GM12892 (cell line): ENCODE measurements at regions not wholly inside any gene's neighbourhood (a gene's known extent, or its start where the extent isn't known, plus 50 kb on each side); places are given as distances from the start of the nearest gene placed in this dataset.

Source experiments
- POLR2A ChIP-seq: IDR thresholded peaks from 2 replicates; pipeline ENCODE4 v1.6.1; 2011; ENCODE audit warnings: low read depth, low read length, control low read depth
- POLR2AphosphoS5 ChIP-seq: IDR thresholded peaks from 2 replicates; pipeline ENCODE4 v1.6.1; 2011; ENCODE audit warnings: low read depth, low read length, control low read depth
- TAF1 ChIP-seq: IDR thresholded peaks from 2 replicates; pipeline ENCODE4 v1.6.1; 2011; ENCODE audit warnings: low read depth, mild to moderate bottlenecking, control low read depth, low read length, borderline replicate concordance

DNA sequence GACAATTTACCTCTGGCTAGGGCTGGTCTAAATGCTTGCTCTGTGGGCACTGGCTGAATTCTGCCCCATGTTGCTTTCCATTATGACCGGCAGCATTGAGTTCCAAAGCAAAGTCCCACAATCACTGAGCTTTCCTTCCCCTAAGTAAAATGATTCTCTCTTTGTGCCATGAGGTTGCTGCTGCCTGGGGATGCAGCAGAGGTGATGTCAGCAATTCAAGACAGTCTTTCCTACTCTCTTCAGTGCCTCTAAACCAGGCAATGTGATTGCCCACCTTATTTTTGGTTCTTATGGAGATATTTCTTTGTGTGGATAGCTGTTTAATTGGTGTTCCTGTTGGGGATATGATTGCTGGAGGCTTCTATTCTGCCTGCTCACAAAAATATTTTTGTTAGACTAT, 1043.9 kb upstream of the EPHA7 start:
- TF ChIP-seq POLR2A = no peak
- TF ChIP-seq POLR2AphosphoS5 = no peak
- no peak for TF ChIP-seq TAF1
